H1 (cell line): ENCODE measurements at regions not wholly inside any gene's neighbourhood (a gene's known extent, or its start where the extent isn't known, plus 50 kb on each side); places are given as distances from the start of the nearest gene placed in this dataset.

Source experiments
- CTCF ChIA-PET: fragments of 300-600 bp; sonication (Branson Sonifier 250); formaldehyde crosslinking; loops from one replicate; lab custom pipeline; 2021; ENCODE audit not compliant: partially characterized antibody; lab: Charles Lee
- POLR2A ChIA-PET: fragments of 300-600 bp; sonication (Branson Sonifier 250); formaldehyde crosslinking; loops from one replicate; lab custom pipeline; 2021; ENCODE audit warnings: inconsistent platforms; ENCODE audit not compliant: partially characterized antibody; lab: Charles Lee
- DNase-seq, 2 experiments: peaks; one replicate each; pipeline versions ENCODE4 v3.0.0 to v3.0.0-alpha.2; 2010 to 2022; ENCODE audit warnings: low spot score in 2 of 2, low read depth in 1 of 2, mixed read lengths in 1 of 2
- FAIRE-seq: peaks from 2 replicates; lab custom pipeline; 2011; peaks lifted over from hg19 to GRCh38; lab: Jason Lieb, UNC
- H2AFZ ChIP-seq: 2 replicates; pipeline ENCODE4 v1.8.1; 2012; ENCODE audit warnings: low read length, inconsistent platforms
- H2AK5ac ChIP-seq: 2 replicates; pipeline ENCODE4 v1.6.1; 2013; ENCODE audit warnings: low read depth, low read length
- H2BK120ac ChIP-seq: replicated peaks from 2 replicates; pipeline ENCODE3; 2013; ENCODE audit warnings: low read depth, low read length, inconsistent platforms
- H2BK12ac ChIP-seq: 2 replicates; pipeline ENCODE4 v1.6.1; 2013; ENCODE audit warnings: low read depth, low read length
- H2BK15ac ChIP-seq: 2 replicates; pipeline ENCODE4 v1.6.1; 2013; ENCODE audit warnings: low read length
- H2BK20ac ChIP-seq: 2 replicates; pipeline ENCODE4 v1.6.1; 2013; ENCODE audit warnings: low read length
- H2BK5ac ChIP-seq: 2 replicates; pipeline ENCODE4 v1.6.1; 2013; ENCODE audit warnings: low read depth, low read length
- H3K14ac ChIP-seq: 2 replicates; pipeline ENCODE4 v1.6.1; 2013; ENCODE audit warnings: inconsistent platforms; ENCODE audit not compliant: insufficient read length
- H3K18ac ChIP-seq: 2 replicates; pipeline ENCODE4 v1.6.1; 2013; ENCODE audit warnings: low read length; ENCODE audit errors: extremely low read depth
- H3K23ac ChIP-seq: 2 replicates; pipeline ENCODE4 v1.6.1; 2013; ENCODE audit warnings: inconsistent platforms; ENCODE audit not compliant: insufficient read length
- H3K23me2 ChIP-seq: 2 replicates; pipeline ENCODE4 v1.6.1; 2013; ENCODE audit warnings: low read depth, low read length
- H3K27ac ChIP-seq: 2 replicates; pipeline ENCODE4 v1.6.1; 2011; ENCODE audit warnings: low read depth, low read length, inconsistent platforms
- H3K27me3 ChIP-seq, 4 experiments: replicated peaks in 1 of 4; 1 replicate in 1 of 4; 2 replicates in 3 of 4; pipeline versions ENCODE4 v1.6.1 to v1.8.1; 2011 to 2013; ENCODE audit warnings: low read length in 3 of 4, mild to moderate bottlenecking in 3 of 4, inconsistent platforms in 2 of 4, mixed read lengths in 2 of 4, moderate library complexity in 1 of 4; ENCODE audit not compliant: control insufficient read depth in 3 of 4, insufficient read depth in 3 of 4; ENCODE audit errors: extremely low read depth in 1 of 4
- H3K36me3 ChIP-seq, 4 experiments: 2 replicates each; pipeline versions ENCODE4 v1.6.1 to v1.8.1; 2011 to 2013; ENCODE audit warnings: mild to moderate bottlenecking in 4 of 4, low read length in 3 of 4, moderate library complexity in 2 of 4, control low read depth in 1 of 4, inconsistent platforms in 1 of 4; ENCODE audit not compliant: insufficient read depth in 4 of 4, control insufficient read depth in 2 of 4
- H3K4ac ChIP-seq: replicated peaks from 2 replicates; pipeline ENCODE3; 2013; ENCODE audit warnings: low read length, low read depth, mixed read lengths, inconsistent platforms; ENCODE audit not compliant: insufficient read length
- H3K4me1 ChIP-seq, 4 experiments: replicated peaks in 1 of 4; 1 replicate in 1 of 4; 2 replicates in 3 of 4; pipeline versions ENCODE4 v1.6.1 to v1.8.1; 2011 to 2013; ENCODE audit warnings: low read length in 3 of 4, inconsistent platforms in 2 of 4, mixed read lengths in 1 of 4; ENCODE audit not compliant: insufficient read depth in 4 of 4, control insufficient read depth in 3 of 4
- H3K4me2 ChIP-seq, 2 experiments: 2 replicates each; pipeline versions ENCODE4 v1.6.1 to v1.8.1; 2011 to 2013; ENCODE audit warnings: low read depth in 2 of 2, low read length in 2 of 2, control low read depth in 1 of 2, inconsistent platforms in 1 of 2, mild to moderate bottlenecking in 1 of 2; ENCODE audit not compliant: insufficient read depth in 1 of 2
- H3K4me3 ChIP-seq, 4 experiments: fragments of 200-600, 300-600 bp in 1 of 4; sonication (generic), shearing (Covaris generic), sonication (Bioruptor Twin) in 1 of 4; 2 replicates each; pipeline versions ENCODE4 v1.5.1 to v1.8.1; 2011 to 2016; ENCODE audit warnings: low read length in 4 of 4, low read depth in 3 of 4, control low read depth in 2 of 4, inconsistent platforms in 2 of 4, mild to moderate bottlenecking in 2 of 4, mixed read lengths in 1 of 4, moderate library complexity in 1 of 4; ENCODE audit not compliant: insufficient read depth in 2 of 4; ENCODE audit errors: extremely low read depth in 1 of 4
- H3K56ac ChIP-seq: replicated peaks from 2 replicates; pipeline ENCODE3; 2013; ENCODE audit warnings: low read depth, mild to moderate bottlenecking, mixed read lengths, low read length, inconsistent platforms; ENCODE audit not compliant: insufficient read length
- H3K79me1 ChIP-seq: 2 replicates; pipeline ENCODE4 v1.6.1; 2013; ENCODE audit warnings: low read depth, low read length, control low read depth
- H3K79me2 ChIP-seq, 2 experiments: 2 replicates each; pipeline versions ENCODE4 v1.6.1 to v1.8.1; 2012 to 2013; ENCODE audit warnings: low read length in 2 of 2, mild to moderate bottlenecking in 2 of 2, inconsistent platforms in 1 of 2; ENCODE audit not compliant: insufficient read depth in 2 of 2, control insufficient read depth in 1 of 2
- H3K9ac ChIP-seq, 4 experiments: replicated peaks in 1 of 4; 1 replicate in 1 of 4; 2 replicates in 3 of 4; pipeline versions ENCODE4 v1.6.1 to v1.8.1; 2011 to 2013; ENCODE audit warnings: low read depth in 3 of 4, low read length in 3 of 4, control low read depth in 2 of 4, mild to moderate bottlenecking in 2 of 4, moderate library complexity in 2 of 4, inconsistent platforms in 1 of 4; ENCODE audit errors: extremely low read depth in 1 of 4
- H3K9me3 ChIP-seq, 2 experiments: 2 replicates each; pipeline versions ENCODE4 v1.6.1 to v1.8.1; 2012 to 2013; ENCODE audit warnings: mild to moderate bottlenecking in 2 of 2, moderate library complexity in 2 of 2, control low read depth in 1 of 2, inconsistent platforms in 1 of 2, low read depth in 1 of 2, low read length in 1 of 2, mixed read lengths in 1 of 2; ENCODE audit not compliant: insufficient read depth in 2 of 2
- H4K20me1 ChIP-seq, 2 experiments: replicated peaks in 1 of 2; 2 replicates each; pipeline versions ENCODE3 to v1.8.1; 2011 to 2013; ENCODE audit warnings: inconsistent platforms in 2 of 2, low read length in 2 of 2, mild to moderate bottlenecking in 1 of 2; ENCODE audit not compliant: insufficient read depth in 2 of 2, control insufficient read depth in 1 of 2
- H4K5ac ChIP-seq: 2 replicates; pipeline ENCODE4 v1.6.1; 2013; ENCODE audit warnings: low read length, low read depth, mixed read lengths, inconsistent platforms; ENCODE audit not compliant: insufficient read length
- H4K8ac ChIP-seq: 2 replicates; pipeline ENCODE4 v1.8.0; 2013; ENCODE audit warnings: mild to moderate bottlenecking, moderate library complexity, low read length, inconsistent platforms; ENCODE audit not compliant: insufficient read depth; ENCODE audit errors: extremely low read depth
- H4K91ac ChIP-seq: replicated peaks from 2 replicates; pipeline ENCODE3; 2013; ENCODE audit warnings: low read length, mixed read lengths, inconsistent platforms; ENCODE audit not compliant: insufficient read length
- ATF3 ChIP-seq: IDR thresholded peaks from 2 replicates; pipeline ENCODE4 v1.6.1; 2011; ENCODE audit warnings: low read depth, mild to moderate bottlenecking, low read length; ENCODE audit not compliant: insufficient read depth
- CBX8 ChIP-seq: fragments of 300-800, 300-1000 bp; sonication (generic); IDR thresholded peaks from 2 replicates; pipeline ENCODE4 v1.7.1; 2016; ENCODE audit warnings: low read depth, low read length, borderline replicate concordance
- JUND ChIP-seq: IDR thresholded peaks from 2 replicates; pipeline ENCODE4 v1.6.1; 2011; ENCODE audit warnings: mild to moderate bottlenecking, improper control_type of control experiment, low read length
- KDM5A ChIP-seq: fragments of 200-600 bp; IDR thresholded peaks from 2 replicates; pipeline ENCODE4 v1.7.1; 2012; ENCODE audit warnings: mild to moderate bottlenecking, low read length, inconsistent platforms, mixed read lengths
- MAFK ChIP-seq: IDR thresholded peaks from 2 replicates; pipeline ENCODE4 v1.6.1; 2012; ENCODE audit warnings: low read depth, mild to moderate bottlenecking, improper control_type of control experiment, low read length
- MAX ChIP-seq: IDR thresholded peaks from 2 replicates; pipeline ENCODE4 v1.6.1; 2012; ENCODE audit warnings: inconsistent platforms
- POLR2AphosphoS5 ChIP-seq: IDR thresholded peaks from 2 replicates; pipeline ENCODE4 v1.6.1; 2011; ENCODE audit warnings: low read depth, low read length
- RFX5 ChIP-seq: IDR thresholded peaks from 2 replicates; pipeline ENCODE4 v1.6.1; 2011; ENCODE audit warnings: low read depth, low read length, improper control_type of control experiment, borderline replicate concordance
- RNF2 ChIP-seq: fragments of 200-900, 300-1000 bp; sonication (generic); IDR thresholded peaks from 2 replicates; pipeline ENCODE4 v1.7.1; 2016; ENCODE audit warnings: borderline replicate concordance, low read depth, mild to moderate bottlenecking, antibody characterized with exemption, low read length; ENCODE audit not compliant: poor library complexity, severe bottlenecking; ENCODE audit errors: missing control alignments
- SIX5 ChIP-seq: IDR thresholded peaks from 2 replicates; pipeline ENCODE4 v1.6.1; 2011; ENCODE audit warnings: mild to moderate bottlenecking, low read depth, low read length
- SP1 ChIP-seq: IDR thresholded peaks from 2 replicates; pipeline ENCODE4 v1.6.1; 2011; ENCODE audit warnings: low read depth, low read length
- SP2 ChIP-seq: IDR thresholded peaks from 2 replicates; pipeline ENCODE4 v1.6.1; 2012; ENCODE audit warnings: mild to moderate bottlenecking, low read length, inconsistent platforms
- TBP ChIP-seq: IDR thresholded peaks from 2 replicates; pipeline ENCODE4 v1.6.1; 2011; ENCODE audit warnings: low read depth, low read length, improper control_type of control experiment
- TCF12 ChIP-seq: IDR thresholded peaks from 2 replicates; pipeline ENCODE4 v1.6.1; 2011; ENCODE audit warnings: low read depth, mild to moderate bottlenecking, low read length
- TEAD4 ChIP-seq: IDR thresholded peaks from 2 replicates; pipeline ENCODE4 v1.6.1; 2012; ENCODE audit warnings: low read depth, low read length, inconsistent platforms, mixed read lengths
- WGBS, 2 experiments: shearing (Covaris generic) in 1 of 2; methylation state at CpG; one replicate each; pipeline versions ENCODE4 v1.1.6 to v1.1.7; 2013 to 2015; ENCODE audit warnings: low lambda C conversion rate in 2 of 2, mixed read lengths in 2 of 2, inconsistent platforms in 1 of 2, low coverage in 1 of 2, missing lambda C conversion rate in 1 of 2; ENCODE audit not compliant: insufficient replicate concordance in 2 of 2, insufficient coverage in 1 of 2, insufficient read length in 1 of 2; ENCODE audit errors: extremely low coverage in 1 of 2, missing lambda C conversion rate in 1 of 2; 5-methylcytosine and 5-hydroxymethylcytosine counted together

- H2BK15ac ChIP-seq = no peak overlapping the region
- H3K4me2 ChIP-seq = no peak overlapping the region
- no peak overlapping the region for H3K27ac ChIP-seq
- H4K91ac ChIP-seq = no peak overlapping the region
- no peak overlapping the region for H3K18ac ChIP-seq
- H2BK120ac ChIP-seq = no peak overlapping the region
- H3K23me2 ChIP-seq = no peaks in the 10 kb centered on the region
- H2AK5ac ChIP-seq = no peak overlapping the region
- H3K9ac ChIP-seq = no peak overlapping the region
- ChIA-PET CTCF (no interaction called here), POLR2A (no interaction called here)
- no peak overlapping the region for H4K8ac ChIP-seq
- H3K9me3 ChIP-seq = 0 out of 4 replicates have a peak, but pooled peaks cover 0 to 8% of the 10 kb centered on the region in 2 experiments
- H4K20me1 ChIP-seq = no peaks in the 10 kb centered on the region
- H3K36me3 ChIP-seq = no peaks in the 10 kb centered on the region
- H3K4ac ChIP-seq = no peak overlapping the region
- H3K14ac ChIP-seq = no peak overlapping the region
- WGBS, 2 experiments = 94% methylated on average over 1 of the region's 1 CpG; no CpG with 5 or more reads in 1 of the 2 experiments
- no peaks in the 10 kb centered on the region for H3K4me1 ChIP-seq
- no peaks in the 10 kb centered on the region for H3K27me3 ChIP-seq
- H3K4me3 ChIP-seq = no peak overlapping the region
- no peak for FAIRE-seq
- H3K23ac ChIP-seq = no peak overlapping the region
- H2BK20ac ChIP-seq = no peak overlapping the region
- H2BK5ac ChIP-seq = no peak overlapping the region
- no peak overlapping the region for H2BK12ac ChIP-seq
- no peak overlapping the region for H2AFZ ChIP-seq
- H4K5ac ChIP-seq = no peak overlapping the region
- H3K79me1 ChIP-seq = no peaks in the 10 kb centered on the region
- no peaks in the 10 kb centered on the region for H3K79me2 ChIP-seq
- DNase-seq = no peak
- H3K56ac ChIP-seq = no peak overlapping the region
- TF ChIP-seq MAX (no peak), SP1 (no peak), JUND (no peak), RNF2 (no peak), TBP (no peak), POLR2AphosphoS5 (no peak), RFX5 (no peak), TEAD4 (no peak), SIX5 (no peak), SP2 (no peak), MAFK (no peak), CBX8 (no peak), KDM5A (no peak), ATF3 (no peak), TCF12 (no peak)
Observed at GRCh38 chr5:111892949-111893348, 136.0 kb upstream of the NREP start.
